Sigmoid colon (tissue), 6 donors: ENCODE measurements at regions not wholly inside any gene's neighbourhood (a gene's known extent, or its start where the extent isn't known, plus 50 kb on each side); places are given as distances from the start of the nearest gene placed in this dataset.

Source experiments
- DNase-seq: peaks from one replicate; pipeline ENCODE4 v3.0.0-alpha.2; 2019
- H3K27ac ChIP-seq, 4 donors: fragments of 200-600 bp; sonication (generic); one replicate each; pipeline ENCODE4 v1.5.1; 2016 to 2019; ENCODE audit warnings: mild to moderate bottlenecking in 1 of 4
- H3K27me3 ChIP-seq, 3 donors: fragments of 200-600 bp; sonication (generic); one replicate each; pipeline ENCODE4 v1.5.1; 2019; ENCODE audit warnings: mild to moderate bottlenecking in 1 of 3
- H3K36me3 ChIP-seq, 4 donors: fragments of 200-600 bp; sonication (generic); one replicate each; pipeline ENCODE4 v1.5.1; 2016 to 2019
- H3K4me1 ChIP-seq, 4 donors: fragments of 200-600 bp; sonication (generic); one replicate each; pipeline ENCODE4 v1.5.1; 2017 to 2019
- H3K4me3 ChIP-seq, 4 donors: fragments of 200-600 bp; sonication (generic); one replicate each; pipeline ENCODE4 v1.5.1; 2017 to 2019; ENCODE audit warnings: mild to moderate bottlenecking in 2 of 4, moderate library complexity in 1 of 4
- H3K9me3 ChIP-seq, 4 donors: fragments of 200-600 bp in 3 of 4; sonication (generic) in 3 of 4; one replicate each; pipeline versions ENCODE4 v1.5.1 to v1.6.1; 2013 to 2019
- EP300 ChIP-seq, 4 donors: sonication (generic); formaldehyde crosslinking; IDR thresholded peaks; one replicate each; pipeline ENCODE4 v1.6.1; 2017; ENCODE audit warnings: antibody characterized with exemption in 4 of 4
- POLR2A ChIP-seq, 2 donors: fragments of 450-650 bp; IDR thresholded peaks; one replicate each; pipeline ENCODE4 v1.6.1; 2016; ENCODE audit warnings: antibody characterized with exemption in 2 of 2, mild to moderate bottlenecking in 2 of 2, moderate library complexity in 2 of 2
- POLR2AphosphoS5 ChIP-seq, 4 donors: sonication (generic); formaldehyde crosslinking; IDR thresholded peaks; one replicate each; pipeline ENCODE4 v1.6.1; 2017; ENCODE audit warnings: antibody characterized with exemption in 4 of 4
- WGBS, 2 donors: extraction: QIAGEN DNeasy Blood & Tissue Kit; methylation state at CpG; one replicate each; pipeline ENCODE4 v1.1.7; 2013; 5-methylcytosine and 5-hydroxymethylcytosine counted together
- intact Hi-C: fragments of 100-400 bp; cut with DNase I; formaldehyde crosslinking; loops from one replicate; pipeline ENCODE4 v1.15.1; 2023
- TF ChIP-seq, protein P1 (sequence below), 4 experiments: fragments of 450-650 bp in 3 of 4; fragments of 200-600 bp in 1 of 4; IDR thresholded peaks; one replicate each; pipeline ENCODE4 v1.5.1; 2016 to 2019; ENCODE audit warnings: antibody characterized with exemption in 4 of 4, mild to moderate bottlenecking in 3 of 4, moderate library complexity in 2 of 4
- donor health status: healthy with polysubstance abuse.
- donor health status: healthy.

DNA sequence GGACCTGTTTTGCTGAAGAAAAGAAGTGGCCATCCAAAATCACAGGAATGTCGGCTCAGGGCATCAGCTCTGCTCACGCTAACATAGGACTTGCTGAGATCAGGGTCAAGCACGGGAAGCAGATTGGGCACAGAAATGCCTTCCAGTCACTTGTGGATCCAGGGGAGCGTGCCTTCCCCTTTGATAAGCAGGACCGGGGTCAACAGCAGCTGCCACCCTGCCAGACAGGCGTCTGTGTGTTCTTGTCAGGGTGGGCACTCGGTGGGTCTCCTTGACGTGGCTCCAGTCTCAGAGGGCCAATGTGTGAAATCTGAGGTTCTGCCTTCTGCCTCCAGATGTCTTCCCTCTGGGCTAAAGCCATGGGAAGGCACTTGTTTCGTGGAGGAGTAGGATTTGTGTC lies 313.7 kb upstream of the IRX4 start:
- Histone ChIP-seq H3K27me3 (peaks cover 0 to 19% (median 0%) of the 10 kb centered on the region in 3 donors), H3K9me3 (peaks cover 0 to 6% (median 0%) of the 10 kb centered on the region in 4 donors), H3K27ac (no peak overlapping the region), H3K4me3 (no peak overlapping the region), H3K4me1 (no peaks in the 10 kb centered on the region), H3K36me3 (no peaks in the 10 kb centered on the region)
- 39 to 66% methylated on average over 9 of the region's 9 CpGs for WGBS, 2 donors
- no peak for DNase-seq
- intact Hi-C loops: no loop called here
- TF ChIP-seq POLR2A (IDR thresholded peaks at IDR 0.05): no peak
- TF ChIP-seq, protein P1, sequence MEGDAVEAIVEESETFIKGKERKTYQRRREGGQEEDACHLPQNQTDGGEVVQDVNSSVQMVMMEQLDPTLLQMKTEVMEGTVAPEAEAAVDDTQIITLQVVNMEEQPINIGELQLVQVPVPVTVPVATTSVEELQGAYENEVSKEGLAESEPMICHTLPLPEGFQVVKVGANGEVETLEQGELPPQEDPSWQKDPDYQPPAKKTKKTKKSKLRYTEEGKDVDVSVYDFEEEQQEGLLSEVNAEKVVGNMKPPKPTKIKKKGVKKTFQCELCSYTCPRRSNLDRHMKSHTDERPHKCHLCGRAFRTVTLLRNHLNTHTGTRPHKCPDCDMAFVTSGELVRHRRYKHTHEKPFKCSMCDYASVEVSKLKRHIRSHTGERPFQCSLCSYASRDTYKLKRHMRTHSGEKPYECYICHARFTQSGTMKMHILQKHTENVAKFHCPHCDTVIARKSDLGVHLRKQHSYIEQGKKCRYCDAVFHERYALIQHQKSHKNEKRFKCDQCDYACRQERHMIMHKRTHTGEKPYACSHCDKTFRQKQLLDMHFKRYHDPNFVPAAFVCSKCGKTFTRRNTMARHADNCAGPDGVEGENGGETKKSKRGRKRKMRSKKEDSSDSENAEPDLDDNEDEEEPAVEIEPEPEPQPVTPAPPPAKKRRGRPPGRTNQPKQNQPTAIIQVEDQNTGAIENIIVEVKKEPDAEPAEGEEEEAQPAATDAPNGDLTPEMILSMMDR (IDR thresholded peaks at IDR 0.05): no peak

DNA sequence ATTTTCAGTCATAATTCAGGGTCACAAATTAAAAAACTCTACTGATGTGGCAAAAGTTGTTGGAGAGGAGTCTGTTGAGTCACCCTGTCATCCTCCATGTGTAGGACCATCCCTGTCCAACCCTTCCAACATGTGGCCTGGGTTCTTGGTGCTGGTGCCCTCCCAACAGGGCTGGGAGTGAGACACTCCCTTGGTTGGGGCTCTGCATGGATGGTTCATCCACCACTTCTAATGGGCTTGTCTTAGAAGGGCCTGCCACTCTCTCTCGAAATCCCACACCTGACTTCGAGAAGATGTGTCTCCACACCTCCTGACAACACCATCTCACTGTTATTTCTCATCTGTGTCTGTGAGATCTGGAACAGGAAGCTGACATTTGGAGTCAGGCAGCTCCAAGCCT lies 312.2 kb upstream of the IRX4 start:
- Histone ChIP-seq H3K27me3 (peaks cover 0 to 19% (median 0%) of the 10 kb centered on the region in 3 donors), H3K4me3 (no peak overlapping the region), H3K36me3 (no peaks in the 10 kb centered on the region), H3K27ac (no peak overlapping the region), H3K4me1 (no peaks in the 10 kb centered on the region), H3K9me3 (peaks cover 0 to 6% (median 0%) of the 10 kb centered on the region in 4 donors)
- no peak for TF ChIP-seq EP300 (IDR thresholded peaks at IDR 0.05)
- TF ChIP-seq POLR2AphosphoS5 (IDR thresholded peaks at IDR 0.05): no peak
- TF ChIP-seq, protein P1 (IDR thresholded peaks at IDR 0.05): no peak
- no peak for TF ChIP-seq POLR2A (IDR thresholded peaks at IDR 0.05)
- no peak for DNase-seq
- intact Hi-C loops: no loop called here
- WGBS, 2 donors: 59 to 72% methylated on average over 2 of the region's 2 CpGs

DNA sequence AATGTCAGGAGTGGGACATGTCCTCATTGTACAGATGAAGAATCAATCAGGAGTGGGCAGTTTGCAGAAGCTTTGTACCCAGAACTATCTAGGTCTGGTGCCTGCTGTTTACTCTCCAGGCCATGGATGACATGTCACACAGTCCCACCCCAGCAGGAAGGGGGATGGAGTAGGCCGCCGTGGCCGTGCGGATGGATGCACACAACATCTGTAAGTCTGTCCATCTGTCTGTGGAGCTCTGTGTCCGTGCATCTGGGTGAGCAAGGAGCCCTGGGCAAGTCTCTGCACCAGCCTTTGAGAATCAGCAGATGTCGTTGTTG lies 311.5 kb upstream of the IRX4 start:
- Histone ChIP-seq H3K36me3 (no peaks in the 10 kb centered on the region), H3K27ac (no peak overlapping the region), H3K27me3 (peaks cover 0 to 19% (median 0%) of the 10 kb centered on the region in 3 donors), H3K4me3 (no peak overlapping the region), H3K4me1 (no peaks in the 10 kb centered on the region), H3K9me3 (peaks cover 0 to 6% (median 0%) of the 10 kb centered on the region in 4 donors)
- intact Hi-C loops: no loop called here
- no peak for DNase-seq
- 84 to 88% methylated on average over 6 of the region's 6 CpGs for WGBS, 2 donors
- TF ChIP-seq EP300 (IDR thresholded peaks at IDR 0.05) (no peak), POLR2AphosphoS5 (IDR thresholded peaks at IDR 0.05) (no peak), POLR2A (IDR thresholded peaks at IDR 0.05) (no peak)
- TF ChIP-seq, protein P1 (IDR thresholded peaks at IDR 0.05): no peak

DNA sequence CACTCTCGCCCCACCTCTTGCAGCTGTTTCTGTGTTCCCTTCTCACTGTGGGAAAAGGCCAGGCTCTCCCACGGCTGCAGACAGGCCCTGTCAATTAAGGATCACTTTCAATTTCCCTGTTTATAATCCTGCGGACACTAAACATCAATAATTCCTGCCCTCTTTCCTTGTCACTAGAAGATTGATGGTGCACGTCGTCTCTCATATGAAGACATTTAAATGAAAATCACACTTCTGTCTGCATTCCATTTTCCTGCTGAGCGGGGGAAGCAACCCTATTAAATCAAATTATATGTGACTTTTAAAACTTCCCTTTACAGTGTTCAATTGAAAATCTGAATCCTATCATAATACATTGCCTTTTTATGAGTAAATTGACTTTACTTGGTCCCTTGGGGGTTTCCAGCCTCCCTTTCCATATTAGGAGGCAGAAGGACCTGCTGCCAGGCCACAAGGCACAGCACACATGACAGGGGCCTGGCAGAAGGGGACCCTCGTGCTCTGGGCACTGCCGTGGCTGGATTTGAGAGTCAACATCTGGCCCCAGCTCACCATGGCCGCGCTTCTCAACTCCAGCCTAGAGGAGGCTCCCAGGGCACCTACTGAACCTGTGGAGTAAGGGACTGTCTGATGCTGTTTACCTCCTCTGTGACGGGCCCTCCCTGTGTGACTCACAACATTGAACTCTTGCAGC lies 311.0 kb upstream of the IRX4 start:
- no peak for DNase-seq
- intact Hi-C loops: no loop called here
- TF ChIP-seq, protein P1 (IDR thresholded peaks at IDR 0.05): no peak
- TF ChIP-seq POLR2AphosphoS5 (IDR thresholded peaks at IDR 0.05): no peak
- TF ChIP-seq EP300 (IDR thresholded peaks at IDR 0.05): no peak
- TF ChIP-seq POLR2A (IDR thresholded peaks at IDR 0.05): no peak

GRCh38 chr5:2193142-2193541 lies 310.4 kb upstream of the IRX4 start:
- DNase-seq: no peak
- intact Hi-C loops: no loop called here
- peaks cover 0 to 17% (median 0%) of the 10 kb centered on the region in 3 donors for H3K27me3 ChIP-seq

More for the DNA sequence above, 311.0 kb upstream of the IRX4 start:
- H3K4me3 ChIP-seq: no peak overlapping the region
- H3K9me3 ChIP-seq: peaks cover 0 to 6% (median 0%) of the 10 kb centered on the region in 4 donors
- no peaks in the 10 kb centered on the region for H3K4me1 ChIP-seq
- H3K36me3 ChIP-seq: no peaks in the 10 kb centered on the region
- no peak overlapping the region for H3K27ac ChIP-seq
- H3K27me3 ChIP-seq: peaks cover 0 to 19% (median 0%) of the 10 kb centered on the region in 3 donors
- 70 to 72% methylated on average over 11 of the region's 11 CpGs for WGBS, 2 donors

More at GRCh38 chr5:2193142-2193541, 310.4 kb upstream of the IRX4 start:
- Histone ChIP-seq H3K9me3 (peaks cover 0 to 6% (median 0%) of the 10 kb centered on the region in 4 donors), H3K4me3 (no peak overlapping the region), H3K36me3 (no peaks in the 10 kb centered on the region), H3K27ac (no peak overlapping the region), H3K4me1 (no peaks in the 10 kb centered on the region)
- no peak for TF ChIP-seq POLR2AphosphoS5 (IDR thresholded peaks at IDR 0.05)
- TF ChIP-seq POLR2A (IDR thresholded peaks at IDR 0.05): no peak
- no peak for TF ChIP-seq EP300 (IDR thresholded peaks at IDR 0.05)
- TF ChIP-seq, protein P1 (IDR thresholded peaks at IDR 0.05): no peak
- WGBS, 2 donors: 70 to 74% methylated on average over 6 of the region's 6 CpGs
